Mesenchymal stem cell (in vitro differentiated cells and primary cell): ENCODE measurements at regions not wholly inside any gene's neighbourhood (a gene's known extent, or its start where the extent isn't known, plus 50 kb on each side); places are given as distances from the start of the nearest gene placed in this dataset.
A peak's percentile ranks its signal among the peaks of the same experiment; 100 is the strongest.

Experiments used
- DNase-seq: peaks from one replicate; pipeline ENCODE4 v3.0.0-alpha.2; 2013
- H2AFZ ChIP-seq: one replicate; pipeline ENCODE4 v1.6.1; 2013; ENCODE audit warnings: low read depth, mild to moderate bottlenecking, control low read depth, inconsistent platforms, low read length, moderate library complexity
- H2AK5ac ChIP-seq: 2 replicates; pipeline ENCODE4 v1.6.1; 2013; ENCODE audit warnings: low read length, moderate library complexity, mild to moderate bottlenecking, inconsistent platforms; ENCODE audit not compliant: severe bottlenecking
- H2BK120ac ChIP-seq: one replicate; pipeline ENCODE4 v1.6.1; 2013; ENCODE audit warnings: low read depth, mild to moderate bottlenecking, inconsistent platforms, low read length, moderate library complexity
- H2BK12ac ChIP-seq, 2 experiments: one replicate each; pipeline ENCODE4 v1.6.1; 2013; ENCODE audit warnings: inconsistent platforms in 2 of 2, low read length in 2 of 2, mild to moderate bottlenecking in 2 of 2, moderate library complexity in 2 of 2, control low read depth in 1 of 2
- H2BK15ac ChIP-seq: one replicate; pipeline ENCODE4 v1.6.1; 2013; ENCODE audit warnings: mild to moderate bottlenecking, low read depth, inconsistent platforms; ENCODE audit not compliant: poor library complexity, severe bottlenecking
- H2BK5ac ChIP-seq: 2 replicates; pipeline ENCODE4 v1.6.1; 2013; ENCODE audit warnings: low read depth, mild to moderate bottlenecking, low read length, control low read depth, inconsistent platforms; ENCODE audit not compliant: poor library complexity, severe bottlenecking
- H3K14ac ChIP-seq, 2 experiments: one replicate each; pipeline ENCODE4 v1.6.1; 2013; ENCODE audit warnings: inconsistent platforms in 2 of 2, low read length in 2 of 2, control low read depth in 1 of 2, mild to moderate bottlenecking in 1 of 2, moderate library complexity in 1 of 2
- H3K18ac ChIP-seq, 2 experiments: one replicate each; pipeline ENCODE4 v1.6.1; 2013; ENCODE audit warnings: inconsistent platforms in 2 of 2, low read length in 2 of 2, control low read depth in 1 of 2, low read depth in 1 of 2, mild to moderate bottlenecking in 1 of 2
- H3K23ac ChIP-seq, 2 experiments: one replicate each; pipeline ENCODE4 v1.6.1; 2013; ENCODE audit warnings: inconsistent platforms in 2 of 2, low read length in 2 of 2, mild to moderate bottlenecking in 2 of 2, moderate library complexity in 2 of 2, control low read depth in 1 of 2
- H3K27ac ChIP-seq: 2 replicates; pipeline ENCODE4 v1.5.1; 2013; ENCODE audit warnings: mild to moderate bottlenecking, moderate library complexity, low read length, control low read depth, inconsistent platforms; ENCODE audit not compliant: poor library complexity, severe bottlenecking
- H3K27me3 ChIP-seq, 2 experiments: 2 replicates each; pipeline versions ENCODE4 v1.6.1 to v1.7.0; 2013; ENCODE audit warnings: low read length in 2 of 2, mild to moderate bottlenecking in 2 of 2, moderate library complexity in 2 of 2, control low read depth in 1 of 2, inconsistent platforms in 1 of 2; ENCODE audit not compliant: control insufficient read depth in 1 of 2, insufficient read depth in 1 of 2
- H3K36me3 ChIP-seq, 2 experiments: 2 replicates each; pipeline versions ENCODE4 v1.6.1 to v1.7.0; 2013; ENCODE audit warnings: low read length in 2 of 2, control low read depth in 1 of 2, inconsistent platforms in 1 of 2, low read depth in 1 of 2, mild to moderate bottlenecking in 1 of 2; ENCODE audit not compliant: insufficient read depth in 2 of 2, control insufficient read depth in 1 of 2
- H3K4ac ChIP-seq, 2 experiments: one replicate each; pipeline ENCODE4 v1.6.1; 2013; ENCODE audit warnings: inconsistent platforms in 2 of 2, low read length in 2 of 2, mild to moderate bottlenecking in 2 of 2, moderate library complexity in 2 of 2, control low read depth in 1 of 2, low read depth in 1 of 2
- H3K4me1 ChIP-seq: 2 replicates; pipeline ENCODE4 v1.6.1; 2013; ENCODE audit warnings: low read depth, low read length, control low read depth; ENCODE audit not compliant: control insufficient read depth, insufficient read depth
- H3K4me2 ChIP-seq: 2 replicates; pipeline ENCODE4 v1.6.1; 2013; ENCODE audit warnings: low read length, mild to moderate bottlenecking, inconsistent platforms; ENCODE audit not compliant: poor library complexity, severe bottlenecking
- H3K4me3 ChIP-seq, 2 experiments: 2 replicates each; pipeline versions ENCODE4 v1.5.1 to v1.7.0; 2013; ENCODE audit warnings: low read length in 2 of 2, mild to moderate bottlenecking in 2 of 2, control low read depth in 1 of 2, low read depth in 1 of 2; ENCODE audit not compliant: insufficient read depth in 1 of 2
- H3K79me1 ChIP-seq: replicated peaks from 2 replicates; pipeline ENCODE4 v1.6.1; 2013; ENCODE audit warnings: mild to moderate bottlenecking, control low read depth, low read length, inconsistent platforms; ENCODE audit not compliant: poor library complexity, severe bottlenecking
- H3K9ac ChIP-seq: 2 replicates; pipeline ENCODE4 v1.7.0; 2013; ENCODE audit warnings: mild to moderate bottlenecking, low read length, moderate library complexity
- H3K9me3 ChIP-seq: 2 replicates; pipeline ENCODE4 v1.7.0; 2013; ENCODE audit warnings: mild to moderate bottlenecking, low read length; ENCODE audit not compliant: control insufficient read depth
- H4K8ac ChIP-seq: one replicate; pipeline ENCODE4 v1.6.1; 2013; ENCODE audit warnings: inconsistent platforms, mild to moderate bottlenecking, low read length, moderate library complexity
- H4K91ac ChIP-seq: one replicate; pipeline ENCODE4 v1.6.1; 2013; ENCODE audit warnings: mild to moderate bottlenecking, low read length, inconsistent platforms
- WGBS: methylation state at CpG from one replicate; pipeline ENCODE4 v1.1.7; 2013; ENCODE audit warnings: mixed read lengths; 5-methylcytosine and 5-hydroxymethylcytosine counted together

GRCh38 chr22:23471698-23472097 lies 108.4 kb downstream of the IGLL1 start:
- H3K27ac ChIP-seq = no peak overlapping the region
- H3K14ac ChIP-seq = no peak overlapping the region
- no peak overlapping the region for H3K9ac ChIP-seq
- H2BK15ac ChIP-seq = no peak overlapping the region
- H3K36me3 ChIP-seq = no peaks in the 10 kb centered on the region
- WGBS = 80% methylated on average over 3 of the region's 3 CpGs
- no peak overlapping the region for H3K23ac ChIP-seq
- no peak overlapping the region for H3K4me3 ChIP-seq
- no peaks in the 10 kb centered on the region for H3K4me1 ChIP-seq
- peaks cover 2 to 3% of the 10 kb centered on the region in 2 experiments for H3K27me3 ChIP-seq
- H4K8ac ChIP-seq = no peak overlapping the region
- H3K4ac ChIP-seq = no peak overlapping the region
- H2BK12ac ChIP-seq = no peak overlapping the region
- no peaks in the 10 kb centered on the region for H3K79me1 ChIP-seq
- no peak for DNase-seq
- no peak overlapping the region for H3K18ac ChIP-seq
- no peak overlapping the region for H2BK5ac ChIP-seq
- H3K4me2 ChIP-seq = no peak overlapping the region
- H4K91ac ChIP-seq = no peak overlapping the region
- H2BK120ac ChIP-seq = no peak overlapping the region
- H3K9me3 ChIP-seq = no peaks in the 10 kb centered on the region
- H2AK5ac ChIP-seq = no peak overlapping the region
- H2AFZ ChIP-seq = no peak overlapping the region

- Histone ChIP-seq H3K14ac (peak overlapping the region in 1 of 2 experiments; percentile 44), H3K9me3 (no peaks in the 10 kb centered on the region)
Measured at GRCh38 chr22:23470811-23471389, 109.2 kb downstream of the IGLL1 start.

GRCh38 chr22:23467721-23468294 lies 112.3 kb downstream of the IGLL1 start:
- Histone ChIP-seq H3K18ac (no peak overlapping the region), H2BK15ac (no peak overlapping the region), H3K4me3 (no peak overlapping the region), H3K27me3 (peaks cover 3 to 9% of the 10 kb centered on the region in 2 experiments), H3K23ac (no peak overlapping the region), H2BK5ac (no peak overlapping the region), H2AK5ac (no peak overlapping the region), H3K9me3 (no peaks in the 10 kb centered on the region), H3K36me3 (no peaks in the 10 kb centered on the region), H4K8ac (no peak overlapping the region), H3K4me2 (no peak overlapping the region), H2AFZ (no peak overlapping the region), H3K4ac (no peak overlapping the region), H2BK120ac (no peak overlapping the region), H4K91ac (no peak overlapping the region), H3K79me1 (no peaks in the 10 kb centered on the region), H2BK12ac (no peak overlapping the region), H3K9ac (no peak overlapping the region), H3K14ac (no peak overlapping the region), H3K27ac (no peak overlapping the region), H3K4me1 (no peaks in the 10 kb centered on the region)
- no peak for DNase-seq

More at GRCh38 chr22:23470811-23471389, 109.2 kb downstream of the IGLL1 start:
- Histone ChIP-seq H3K4me1 (no peaks in the 10 kb centered on the region), H2BK5ac (no peak overlapping the region), H3K23ac (no peak overlapping the region), H3K4me2 (no peak overlapping the region), H2BK15ac (no peak overlapping the region), H2BK120ac (no peak overlapping the region), H2BK12ac (no peak overlapping the region), H3K4me3 (no peak overlapping the region), H4K8ac (no peak overlapping the region), H3K9ac (no peak overlapping the region), H3K18ac (no peak overlapping the region), H3K27ac (no peak overlapping the region), H3K79me1 (no peaks in the 10 kb centered on the region), H3K27me3 (peaks cover 2 to 3% of the 10 kb centered on the region in 2 experiments), H4K91ac (no peak overlapping the region), H2AK5ac (no peak overlapping the region), H2AFZ (no peak overlapping the region), H3K36me3 (no peaks in the 10 kb centered on the region), H3K4ac (no peak overlapping the region)
- WGBS = 91% methylated on average over 8 of the region's 8 CpGs
- no peak for DNase-seq

GRCh38 chr22:23466351-23466750 lies 113.7 kb downstream of the IGLL1 start:
- Histone ChIP-seq H4K91ac (no peak overlapping the region), H3K4me1 (no peaks in the 10 kb centered on the region), H2BK15ac (no peak overlapping the region), H3K14ac (peak overlapping the region in 1 of 2 experiments; percentile 48), H3K9ac (no peak overlapping the region), H2BK120ac (no peak overlapping the region), H2BK12ac (no peak overlapping the region), H3K9me3 (no peaks in the 10 kb centered on the region), H3K18ac (no peak overlapping the region), H3K27ac (no peak overlapping the region), H3K23ac (no peak overlapping the region), H3K4ac (no peak overlapping the region), H2AFZ (no peak overlapping the region), H3K4me2 (no peak overlapping the region), H3K36me3 (no peaks in the 10 kb centered on the region), H3K79me1 (no peaks in the 10 kb centered on the region), H4K8ac (no peak overlapping the region), H3K4me3 (no peak overlapping the region), H2AK5ac (no peak overlapping the region), H2BK5ac (no peak overlapping the region), H3K27me3 (peaks cover 3 to 13% of the 10 kb centered on the region in 2 experiments)
- DNase-seq = no peak
- WGBS = 84% methylated on average over 7 of the region's 7 CpGs
